Stimulated activated CD4-positive, alpha-beta T cell treated with anti-CD3 and anti-CD28 coated beads, Interleukin-15, amount 100 ng/mL, for 24 hours (primary cell): ENCODE measurements at regions not wholly inside any gene's neighbourhood (a gene's known extent, or its start where the extent isn't known, plus 50 kb on each side); places are given as distances from the start of the nearest gene placed in this dataset.
"Not testable (repeated sequence)": the region's sequence is repeated elsewhere in the genome, so short reads cannot be mapped to it uniquely, and the experiment has no call there.

Experiments
- DNase-seq: peaks from one replicate; pipeline ENCODE4 v3.0.0-alpha.2; 2020

GRCh38 chr4:164224871-164225270, 529.1 kb upstream of the SMIM31 start:
- DNase-seq, result no peak

GRCh38 chr4:164229255-164229654, 524.7 kb upstream of the SMIM31 start:
- no peak for DNase-seq

DNA sequence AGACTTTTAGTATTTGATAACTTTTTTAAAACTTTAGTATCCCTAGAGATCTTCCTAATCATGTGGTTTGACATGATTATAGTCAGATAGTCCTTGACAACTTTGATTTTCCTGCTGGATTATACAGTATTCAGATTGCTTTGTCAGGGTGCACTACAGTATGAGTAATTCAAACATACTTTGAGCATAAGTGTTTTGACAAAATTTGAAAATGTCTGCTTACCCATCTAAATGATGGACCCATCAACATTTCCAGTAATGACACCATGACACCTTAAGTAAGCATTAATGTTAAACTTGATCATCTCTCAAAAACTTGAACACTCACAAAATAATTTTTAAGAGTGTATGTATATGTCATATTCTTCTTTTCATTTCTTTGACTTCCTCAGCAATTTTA, 514.5 kb upstream of the SMIM31 start:
- no peak for DNase-seq

DNA sequence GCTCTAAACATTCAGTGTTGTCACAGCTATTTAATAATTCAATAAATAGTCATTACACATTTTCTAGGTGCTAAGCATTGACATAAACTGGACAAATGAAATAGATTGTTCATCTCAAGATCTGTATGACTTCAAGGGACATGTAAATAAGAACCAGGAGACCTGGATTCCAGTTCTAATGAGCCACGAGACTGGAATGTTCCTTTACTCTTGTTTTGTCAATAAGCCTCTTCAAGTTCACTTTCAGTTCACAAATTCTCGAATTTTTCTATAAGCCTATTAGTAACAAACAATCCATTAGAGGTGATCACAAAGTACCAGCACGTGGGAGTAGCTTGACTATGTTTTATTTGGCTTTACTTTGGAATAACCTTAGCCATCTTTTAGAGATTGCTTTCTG, 514.0 kb upstream of the SMIM31 start:
- DNase-seq, result no peak

DNA sequence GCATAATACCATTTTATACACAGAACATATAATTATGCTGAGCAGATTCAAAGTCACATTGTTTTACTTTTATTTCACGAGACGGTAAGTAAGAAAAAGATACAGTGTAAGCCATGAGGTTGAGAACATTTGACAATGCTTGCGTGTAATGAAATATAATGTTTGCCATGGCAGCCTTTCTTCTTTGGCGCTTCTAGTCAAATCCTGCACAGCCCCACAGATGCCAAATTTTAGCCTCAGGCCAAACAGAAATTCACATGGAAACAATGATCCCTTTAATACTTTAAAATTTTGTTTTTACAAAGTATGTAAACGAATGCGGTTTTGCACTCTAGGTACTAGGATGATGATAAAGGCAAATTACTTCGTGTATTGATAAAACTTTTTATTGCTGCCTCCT, 502.7 kb upstream of the SMIM31 start:
- DNase-seq, result no peak

- DNase-seq, result no peak
These were observed 501.6 kb upstream of the SMIM31 start for GRCh38 chr4:164252286-164252685.

- no peak for DNase-seq
These were observed 492.1 kb upstream of the SMIM31 start for GRCh38 chr4:164261831-164262230.

GRCh38 chr4:164262508-164262907, 491.4 kb upstream of the SMIM31 start:
- DNase-seq, result not testable (repeated sequence)

- not testable (repeated sequence) for DNase-seq
These were observed 476.5 kb upstream of the SMIM31 start for GRCh38 chr4:164277414-164277813.

DNA sequence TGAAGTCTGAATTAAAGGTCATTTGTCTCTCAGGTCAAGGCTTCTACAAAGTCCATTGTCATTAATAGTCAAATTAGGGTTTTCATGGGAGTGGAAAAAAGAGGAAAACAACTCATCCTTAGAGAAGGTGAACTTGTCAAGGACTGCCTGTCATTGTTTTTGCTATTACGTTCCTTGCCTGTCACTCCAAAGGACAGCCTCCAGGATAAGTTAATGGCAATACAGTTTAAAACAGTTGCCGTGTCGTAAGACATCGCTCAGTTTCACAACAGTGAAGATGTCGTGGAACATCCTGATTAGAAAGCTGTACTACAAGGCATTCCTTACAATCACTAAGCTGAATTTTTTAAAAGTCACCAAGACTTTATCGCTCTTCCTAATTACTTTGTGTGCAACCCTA, 466.8 kb upstream of the SMIM31 start:
- DNase-seq, result no peak

GRCh38 chr4:164288578-164288977, 465.4 kb upstream of the SMIM31 start:
- DNase-seq, result no peak

DNA sequence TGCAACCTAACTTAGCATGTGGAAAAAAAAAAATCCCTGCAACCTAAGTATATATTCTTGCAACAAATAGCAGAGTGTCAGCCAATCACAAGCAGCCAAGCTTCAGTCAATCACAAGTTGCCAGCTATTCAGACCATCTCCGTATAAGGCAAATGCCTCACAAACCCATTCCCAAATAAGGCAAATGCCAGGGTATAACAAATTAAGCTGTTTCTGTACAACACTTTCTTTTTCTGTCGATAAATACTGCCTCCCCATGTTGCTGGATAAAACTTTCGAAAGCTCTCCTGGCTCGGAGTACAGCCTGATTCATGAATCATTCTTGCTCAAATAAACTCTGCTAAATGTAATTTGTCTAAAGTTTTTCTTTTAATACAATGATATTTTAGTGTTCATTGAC, 460.7 kb upstream of the SMIM31 start:
- no peak for DNase-seq

GRCh38 chr4:164293743-164294142, 460.2 kb upstream of the SMIM31 start:
- no peak for DNase-seq

DNA sequence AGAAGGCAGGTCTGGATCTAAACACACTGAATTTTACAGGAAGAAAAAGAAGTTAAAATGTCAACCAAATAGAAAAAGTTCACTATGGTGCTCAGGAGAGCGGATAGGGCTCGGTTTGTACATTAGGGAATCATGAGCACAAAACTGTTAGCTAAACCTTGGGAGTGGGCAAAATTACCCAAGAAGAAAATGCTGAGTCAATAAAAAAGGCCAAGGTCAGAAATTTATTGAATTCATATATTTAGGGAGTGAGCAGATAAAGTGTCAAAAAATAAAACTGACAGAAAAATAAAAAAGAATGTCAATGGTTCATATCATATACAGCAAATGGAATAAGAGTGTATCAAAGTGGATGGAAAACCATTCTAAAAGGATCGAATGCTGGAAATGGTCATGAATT, 452.5 kb upstream of the SMIM31 start:
- DNase-seq, result no peak

DNA sequence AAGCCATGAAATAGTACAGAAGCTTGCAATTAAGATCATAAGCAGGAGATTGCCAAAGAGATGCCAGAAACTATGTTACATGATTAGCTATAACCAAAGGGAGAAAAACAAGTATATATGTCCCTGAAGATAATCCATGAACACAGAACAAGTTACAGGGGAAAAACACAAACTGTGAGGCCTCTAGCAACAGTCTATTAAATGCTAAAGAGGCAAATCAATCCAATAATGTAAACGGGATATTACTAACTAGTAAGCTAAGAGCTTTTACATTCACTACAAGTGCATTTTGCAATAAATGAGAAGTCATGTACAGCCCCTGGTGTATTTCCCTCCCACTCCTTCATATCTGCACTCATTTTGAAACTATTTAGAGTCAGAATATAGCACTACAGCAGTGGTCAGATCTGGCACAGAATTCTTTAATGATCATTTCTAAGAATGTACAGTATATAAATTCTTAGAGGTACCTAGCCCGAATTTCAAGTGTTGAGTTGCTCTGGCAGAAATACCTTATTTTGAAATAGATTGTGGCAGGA, 449.8 kb upstream of the SMIM31 start:
- no peak for DNase-seq

DNA sequence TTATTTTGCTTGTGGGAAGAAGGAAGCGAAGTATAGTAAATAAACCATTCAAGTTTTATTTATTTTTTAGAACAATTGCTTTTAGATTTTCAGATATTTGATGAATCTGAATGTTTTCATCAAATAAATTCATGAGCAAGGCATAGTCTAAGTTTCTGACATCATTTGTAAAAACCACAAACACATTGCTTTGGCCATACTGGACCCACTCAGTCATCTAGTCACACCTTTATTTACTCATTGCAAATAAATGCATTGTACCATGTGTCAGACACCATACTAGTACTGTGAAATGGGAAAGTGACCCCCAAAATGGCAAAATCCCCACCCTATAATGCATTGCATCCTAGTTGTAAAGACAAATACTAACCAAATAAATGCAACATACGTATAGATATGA, 449.1 kb upstream of the SMIM31 start:
- DNase-seq, result no peak

DNA sequence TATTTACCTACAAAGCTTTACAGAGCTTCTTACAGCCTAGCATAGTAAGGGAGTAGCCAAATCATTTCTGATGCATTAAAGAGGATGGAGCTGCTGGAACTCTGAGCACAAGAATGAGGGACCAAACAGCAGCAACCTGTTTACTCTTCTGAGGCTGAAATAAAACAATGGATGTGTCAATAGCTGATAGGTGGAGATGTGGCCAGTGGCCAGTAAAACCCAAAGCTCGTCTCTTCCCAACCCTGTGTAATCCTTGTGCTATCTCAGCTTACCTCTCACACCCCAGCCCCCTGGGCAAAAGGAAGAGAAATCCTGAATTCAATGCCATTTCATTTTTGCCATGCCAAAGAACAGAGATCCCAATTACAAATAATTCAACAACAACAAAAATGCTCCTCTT, 446.7 kb upstream of the SMIM31 start:
- DNase-seq, result no peak

DNA sequence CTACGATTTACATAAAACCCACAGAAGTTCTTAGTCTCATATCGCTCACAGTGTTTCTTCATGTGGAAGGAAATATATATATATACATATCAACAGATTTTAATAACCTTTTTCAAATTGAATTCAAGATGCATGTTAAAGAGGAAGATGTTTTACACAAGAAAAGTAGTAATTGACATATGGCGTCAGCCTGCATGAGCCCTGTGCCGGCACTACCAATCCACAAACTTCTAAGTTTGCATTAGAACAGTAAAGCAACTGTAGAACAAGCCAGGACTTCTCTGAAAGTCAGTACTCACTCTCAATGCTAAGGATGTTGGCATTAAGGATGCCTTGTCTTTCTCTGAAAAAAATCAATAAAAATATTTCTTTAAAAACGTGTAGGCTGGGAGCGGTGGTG, 441.3 kb upstream of the SMIM31 start:
- no peak for DNase-seq

DNA sequence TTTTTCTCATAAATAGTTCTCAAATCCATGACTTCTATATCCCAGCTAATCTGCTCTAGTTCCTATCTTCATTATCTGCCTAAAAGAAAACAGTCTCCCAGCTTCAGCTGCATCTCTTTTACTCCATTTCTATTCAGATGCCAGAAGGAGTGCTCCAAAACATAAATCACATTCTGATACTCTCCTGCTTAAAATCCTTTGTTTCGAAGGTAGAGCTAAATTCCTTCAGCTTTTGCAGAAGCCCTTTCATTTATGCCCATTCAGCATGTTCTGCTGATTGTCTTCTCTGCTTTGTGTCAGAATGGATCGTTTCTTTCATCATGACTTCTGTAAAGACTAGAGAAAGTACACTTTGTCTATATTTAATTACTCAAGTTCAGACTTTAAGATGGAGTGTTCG, 440.1 kb upstream of the SMIM31 start:
- no peak for DNase-seq

DNA sequence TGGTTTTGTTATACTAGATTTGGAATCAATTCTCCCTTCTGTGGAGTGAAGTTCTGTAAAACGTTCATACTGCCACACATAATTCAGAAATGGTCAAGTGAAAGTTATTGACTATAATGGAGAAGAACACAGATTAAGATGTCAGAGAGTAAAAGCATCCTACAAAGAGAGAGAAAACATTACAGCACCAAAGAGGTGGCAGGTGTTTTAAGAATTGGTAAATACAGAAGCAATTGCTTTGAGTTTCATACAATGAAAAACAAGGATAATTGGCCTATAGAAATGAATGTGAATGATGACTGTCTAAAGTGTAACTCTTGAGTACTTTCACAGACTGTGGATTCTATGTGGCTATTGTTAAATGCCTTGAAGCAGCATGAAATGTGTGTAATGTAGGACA, 435.6 kb upstream of the SMIM31 start:
- DNase-seq, result no peak

DNA sequence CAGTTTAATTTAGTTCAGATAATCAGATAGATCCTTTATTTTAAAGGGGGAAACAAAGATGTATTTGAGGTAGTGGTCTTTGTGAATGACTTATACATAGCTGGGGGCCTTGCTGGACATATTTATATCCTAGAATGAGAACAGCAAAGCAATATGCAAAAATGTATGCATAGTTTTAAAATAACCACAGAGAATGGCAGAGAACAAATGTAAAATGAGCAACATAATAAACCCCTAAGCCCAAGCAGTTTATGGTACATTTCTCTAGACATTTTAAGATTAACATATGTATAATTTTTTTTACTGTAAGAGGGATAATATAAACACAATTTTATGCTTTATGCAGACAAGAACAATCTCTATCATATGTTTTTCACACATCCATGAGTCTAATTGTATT, 434.2 kb upstream of the SMIM31 start:
- DNase-seq, result no peak

GRCh38 chr4:164320847-164321246, 433.1 kb upstream of the SMIM31 start:
- DNase-seq, result no peak

GRCh38 chr4:164326056-164326455, 427.9 kb upstream of the SMIM31 start:
- DNase-seq, result no peak

- DNase-seq, result no peak
These were observed 416.5 kb upstream of the SMIM31 start for GRCh38 chr4:164337219-164337944.

- no peak for DNase-seq
These were observed 410.4 kb upstream of the SMIM31 start for GRCh38 chr4:164343472-164343976.
